GM19238 (cell line): ENCODE measurements at regions not wholly inside any gene's neighbourhood (a gene's known extent, or its start where the extent isn't known, plus 50 kb on each side); places are given as distances from the start of the nearest gene placed in this dataset.

Experiments
- DNase-seq: peaks from one replicate; pipeline ENCODE4 v3.0.0; 2011; ENCODE audit warnings: low spot score; ENCODE audit not compliant: insufficient read length

- no peak for DNase-seq
Observed at GRCh38 chr11:26087120-26087935, 244.6 kb upstream of the ANO3 start.

GRCh38 chr11:26088391-26088790 lies 243.5 kb upstream of the ANO3 start:
- DNase-seq = no peak

GRCh38 chr11:26090651-26091050 lies 241.3 kb upstream of the ANO3 start:
- DNase-seq = no peak

- no peak for DNase-seq
Observed at GRCh38 chr11:26093206-26093605, 238.7 kb upstream of the ANO3 start.

GRCh38 chr11:26095340-26095739 lies 236.6 kb upstream of the ANO3 start:
- no peak for DNase-seq

- DNase-seq = no peak
Observed at GRCh38 chr11:26096451-26096850, 235.5 kb upstream of the ANO3 start.

DNA sequence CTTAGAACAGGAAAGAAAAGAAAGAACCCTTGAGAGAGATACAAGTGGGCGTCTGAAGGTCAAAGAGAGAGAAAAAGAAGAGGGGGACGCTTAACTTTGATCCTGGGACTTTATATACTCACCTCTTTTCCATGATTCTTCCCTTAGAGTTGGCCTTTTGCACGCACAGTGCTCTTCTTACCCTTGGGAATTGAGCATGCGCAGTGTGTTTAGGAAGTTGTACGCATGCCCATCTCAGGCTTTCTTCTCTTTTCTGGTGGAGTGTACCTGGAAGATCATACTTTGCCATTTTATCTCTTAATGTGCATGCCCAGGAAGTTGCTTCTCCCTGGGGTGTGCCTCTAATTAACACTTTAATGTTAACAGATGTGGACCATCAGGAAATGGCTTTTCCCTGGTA lies 229.6 kb upstream of the ANO3 start:
- DNase-seq = no peak

GRCh38 chr11:26105762-26106423 lies 226.0 kb upstream of the ANO3 start:
- no peak for DNase-seq

DNA sequence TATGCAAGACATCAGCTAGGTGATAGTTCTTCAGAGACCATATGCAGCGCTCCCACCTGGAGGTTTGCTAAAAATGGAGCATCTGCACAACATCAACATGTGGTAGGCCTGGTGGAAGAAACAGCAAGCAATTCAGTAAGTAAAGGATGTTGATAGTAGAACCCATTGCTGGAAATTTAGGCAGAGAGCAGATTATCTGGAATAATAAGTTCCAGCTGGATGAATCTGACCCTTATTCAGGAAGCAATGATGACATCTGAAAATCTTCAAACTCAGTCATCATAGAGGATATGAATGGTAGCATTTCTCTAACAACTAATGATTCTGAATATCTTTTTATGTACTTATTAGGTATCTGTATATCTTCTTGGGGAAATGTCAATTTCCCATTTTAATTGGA lies 225.2 kb upstream of the ANO3 start:
- DNase-seq = no peak

DNA sequence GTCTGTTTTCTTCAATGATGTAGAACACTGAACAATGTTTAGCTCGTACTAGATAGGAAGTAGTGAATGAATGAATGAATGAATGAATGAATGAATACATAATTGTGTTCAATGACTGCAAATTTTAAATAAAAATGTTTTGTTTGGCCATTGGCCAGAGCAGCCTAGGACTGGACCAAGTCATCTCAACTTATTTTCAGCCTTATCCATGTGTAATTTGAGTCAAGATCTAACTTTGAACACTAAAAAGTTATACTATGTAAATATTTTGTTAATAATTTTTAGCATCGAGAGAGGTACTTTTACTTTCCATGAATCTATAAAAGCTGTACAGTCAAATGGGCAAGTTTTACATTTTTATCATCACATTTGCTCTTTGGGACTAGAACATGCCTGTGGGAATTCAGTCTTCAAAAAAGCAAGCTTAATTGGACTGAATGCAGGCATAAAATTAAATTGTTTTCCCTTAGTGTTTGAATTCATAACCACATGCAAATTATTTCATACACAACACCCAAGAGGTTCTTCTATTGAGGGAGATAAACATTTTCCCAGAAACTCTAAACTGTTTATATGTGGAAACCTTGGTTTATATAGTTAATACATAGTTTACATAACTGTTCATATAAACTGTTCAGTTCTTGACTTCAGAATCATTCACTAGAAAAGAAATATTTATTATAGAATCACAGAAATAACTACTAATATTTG lies 222.1 kb upstream of the ANO3 start:
- DNase-seq = no peak

DNA sequence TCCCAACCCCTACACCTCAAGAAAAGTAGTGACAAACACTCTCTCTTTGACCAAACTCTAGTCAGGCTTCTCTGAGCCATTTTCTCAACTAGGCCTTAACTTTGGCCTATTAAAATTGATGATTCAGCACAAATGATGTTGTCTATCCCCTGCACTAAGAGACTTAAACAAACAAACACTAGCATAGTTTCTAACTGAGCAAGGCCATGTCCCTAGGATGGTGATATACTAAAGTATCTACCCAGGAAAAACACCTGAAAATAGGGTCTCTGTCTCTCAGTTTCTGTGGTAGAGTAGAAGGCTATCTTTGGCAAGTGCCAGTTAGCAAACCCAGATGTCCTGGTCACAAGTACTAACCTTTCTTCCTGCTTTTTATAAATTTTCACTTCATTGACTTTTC lies 219.7 kb upstream of the ANO3 start:
- DNase-seq = no peak

DNA sequence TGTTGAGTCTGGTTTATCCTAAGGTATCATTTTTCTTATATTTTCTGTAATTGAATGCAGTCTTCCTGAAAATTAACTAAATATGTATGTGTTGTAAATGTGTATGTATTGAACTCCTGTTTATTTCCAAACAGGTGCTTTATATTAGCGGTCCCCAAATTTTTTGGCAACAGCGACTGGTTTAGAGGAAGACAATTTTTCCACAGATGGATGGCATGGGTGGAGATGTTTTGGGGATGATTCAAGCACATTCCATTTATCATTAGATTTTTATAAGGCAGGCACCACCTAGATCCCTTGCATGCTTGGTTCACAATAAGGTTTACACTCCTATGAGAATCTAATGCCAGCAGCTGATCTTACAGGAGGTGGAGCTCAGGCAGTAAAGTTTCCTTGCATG lies 210.5 kb upstream of the ANO3 start:
- DNase-seq = no peak

DNA sequence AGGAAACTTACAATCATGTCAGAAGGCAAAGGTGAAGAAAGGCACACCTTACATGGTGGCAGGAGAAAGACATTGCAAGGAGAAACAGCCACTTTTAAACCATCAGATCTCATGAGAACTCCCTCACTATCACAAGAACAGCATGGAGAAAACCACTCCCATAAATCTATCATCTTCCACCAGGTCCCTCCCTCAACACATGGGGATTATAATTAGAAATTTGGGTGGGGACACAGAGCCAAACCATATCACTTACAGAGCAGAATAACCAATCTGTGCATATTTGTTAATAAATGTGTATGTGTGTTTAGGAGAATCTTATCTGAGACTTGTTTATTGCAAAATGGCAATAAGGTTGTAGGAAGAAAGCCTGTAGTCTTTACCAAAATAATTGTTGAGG lies 205.2 kb upstream of the ANO3 start:
- no peak for DNase-seq

DNA sequence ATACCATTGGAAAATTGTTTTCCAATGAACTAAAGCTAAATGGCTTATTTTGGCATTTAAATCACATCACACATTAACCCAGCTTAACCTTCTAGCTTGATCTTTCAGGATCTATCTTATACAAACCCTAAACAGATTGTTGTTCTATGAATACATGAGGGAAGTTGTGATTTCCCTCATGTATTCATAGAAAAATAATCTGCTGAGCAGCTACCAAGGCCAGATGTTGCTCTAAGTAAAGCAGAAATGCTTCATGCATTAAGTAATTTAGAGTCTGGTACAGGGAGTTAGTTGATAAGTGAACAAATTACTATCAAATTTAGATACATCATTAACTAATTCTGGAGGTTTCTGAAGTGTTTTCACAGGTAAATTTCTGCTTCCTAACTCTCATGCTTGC lies 204.6 kb upstream of the ANO3 start:
- no peak for DNase-seq

DNA sequence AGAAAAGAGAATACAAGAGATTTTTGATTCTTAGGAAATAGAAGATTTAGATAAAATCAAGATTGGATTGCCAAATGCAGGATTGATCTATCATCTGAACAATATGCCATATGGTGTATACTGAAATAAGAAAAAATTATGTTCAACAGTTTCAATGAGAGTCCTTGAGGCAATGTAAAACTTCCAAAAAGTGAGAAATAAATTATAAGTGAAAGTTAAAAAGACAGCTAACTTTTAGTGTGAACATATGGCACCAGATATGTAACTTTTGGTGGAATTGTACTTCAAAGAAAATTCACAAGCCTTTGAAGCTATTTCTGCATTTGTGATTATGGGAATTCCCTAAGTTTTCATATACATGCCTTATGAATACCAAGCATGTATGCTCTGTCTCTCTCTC lies 200.5 kb upstream of the ANO3 start:
- no peak for DNase-seq

GRCh38 chr11:26134053-26134452 lies 197.9 kb upstream of the ANO3 start:
- no peak for DNase-seq

GRCh38 chr11:26134481-26135355 lies 197.2 kb upstream of the ANO3 start:
- no peak for DNase-seq

DNA sequence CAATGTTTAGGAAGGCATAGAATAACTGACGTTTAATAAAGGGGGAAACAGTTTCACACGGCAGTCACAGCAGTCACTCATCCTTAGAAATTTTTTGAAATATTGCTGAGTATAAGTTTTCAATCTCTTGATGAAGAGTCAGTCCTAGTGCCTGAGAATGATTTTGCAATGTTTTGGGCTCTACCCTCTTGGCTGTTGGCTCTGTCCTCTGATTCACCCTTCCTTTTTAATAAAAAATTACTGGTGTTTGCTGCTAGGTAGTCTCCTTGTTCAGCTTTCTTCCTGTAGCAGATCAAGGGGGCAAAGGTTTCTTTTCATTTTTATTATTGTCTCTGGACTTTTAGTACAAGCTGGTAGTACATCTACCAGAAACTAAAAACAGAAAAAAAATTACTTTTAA lies 194.3 kb upstream of the ANO3 start:
- DNase-seq = no peak

DNA sequence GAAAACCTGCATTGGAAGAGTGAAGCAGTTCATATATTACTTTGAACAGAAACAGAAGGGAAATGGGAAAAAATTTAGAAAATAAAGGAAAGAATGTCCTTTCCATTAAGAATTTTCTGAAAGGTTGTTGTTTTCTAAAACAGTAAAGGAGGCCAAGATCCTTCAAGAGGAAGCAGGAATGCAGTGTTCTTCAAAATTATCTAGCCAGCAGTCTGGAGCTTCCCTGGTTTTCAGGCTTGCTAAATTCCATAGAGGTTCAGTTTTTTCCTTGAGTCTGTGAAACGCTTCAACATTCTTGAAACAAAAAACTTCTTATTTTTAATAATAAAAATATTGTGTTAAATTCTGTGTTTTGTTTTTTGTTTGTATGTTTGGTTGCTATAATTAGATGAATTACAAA lies 189.0 kb upstream of the ANO3 start:
- DNase-seq = no peak

DNA sequence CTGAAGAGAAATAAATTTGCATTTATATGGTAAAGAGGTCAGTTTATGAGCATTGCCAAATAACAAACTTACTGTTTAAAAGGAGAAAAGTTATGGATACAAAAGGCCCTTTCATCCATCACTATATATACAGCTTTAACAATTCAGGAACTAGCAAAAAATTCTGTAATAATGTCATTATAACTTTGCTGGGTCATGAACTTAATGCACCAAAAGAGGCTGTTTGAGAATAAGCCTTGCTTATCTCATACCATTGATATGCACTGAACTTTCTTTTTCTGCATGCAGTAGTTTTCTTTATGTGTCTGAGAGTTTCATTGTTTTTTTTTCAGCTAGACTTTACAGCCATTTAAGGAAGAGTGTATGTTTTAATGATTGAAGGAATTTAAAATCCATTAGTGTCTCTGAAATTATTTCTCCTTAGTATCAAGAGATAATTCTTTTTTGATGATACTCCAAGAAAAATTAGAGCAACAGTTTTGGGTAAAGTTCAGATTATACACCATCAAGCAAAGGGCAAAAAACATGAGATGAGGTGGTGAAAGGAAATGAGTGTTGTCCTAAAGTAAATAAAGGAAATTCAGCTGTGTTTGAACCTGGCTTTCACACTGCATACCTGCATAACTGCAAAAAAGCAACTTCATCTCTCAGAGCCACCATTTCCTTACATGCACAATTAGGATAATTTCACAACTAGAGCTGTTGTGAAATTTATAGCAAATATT lies 188.2 kb upstream of the ANO3 start:
- DNase-seq = no peak

- no peak for DNase-seq
Observed at GRCh38 chr11:26144291-26144690, 187.6 kb upstream of the ANO3 start.
